ENCODE measurements at regions not wholly inside any gene's neighbourhood (a gene's known extent, or its start where the extent isn't known, plus 50 kb on each side); places are given as distances from the start of the nearest gene placed in this dataset.

DNA sequence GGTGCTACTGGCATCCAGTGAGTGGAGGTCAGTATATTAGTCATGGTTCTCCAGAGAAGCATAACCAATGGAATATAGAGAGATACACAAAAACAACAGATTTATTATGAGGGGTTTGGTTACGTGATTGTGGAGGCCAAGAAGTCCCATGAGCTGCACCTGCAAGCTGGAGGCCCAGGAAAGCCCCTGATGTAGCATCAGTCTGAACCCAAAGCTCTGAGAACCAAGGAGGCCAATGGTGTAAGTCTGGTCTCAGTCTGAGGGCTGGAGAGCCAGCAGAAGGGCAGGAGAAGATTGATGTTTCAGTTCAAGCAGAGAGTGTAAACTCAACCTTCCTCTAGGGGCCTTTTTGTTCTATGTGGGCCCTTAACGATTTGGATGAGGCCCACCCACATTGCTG, 144.1 kb downstream of the KLF13 start:
- no peak for TF ChIP-seq CTCF (IDR thresholded peaks at IDR 0.05; ENCODE audit: extremely low read depth, missing control alignments)

DNA sequence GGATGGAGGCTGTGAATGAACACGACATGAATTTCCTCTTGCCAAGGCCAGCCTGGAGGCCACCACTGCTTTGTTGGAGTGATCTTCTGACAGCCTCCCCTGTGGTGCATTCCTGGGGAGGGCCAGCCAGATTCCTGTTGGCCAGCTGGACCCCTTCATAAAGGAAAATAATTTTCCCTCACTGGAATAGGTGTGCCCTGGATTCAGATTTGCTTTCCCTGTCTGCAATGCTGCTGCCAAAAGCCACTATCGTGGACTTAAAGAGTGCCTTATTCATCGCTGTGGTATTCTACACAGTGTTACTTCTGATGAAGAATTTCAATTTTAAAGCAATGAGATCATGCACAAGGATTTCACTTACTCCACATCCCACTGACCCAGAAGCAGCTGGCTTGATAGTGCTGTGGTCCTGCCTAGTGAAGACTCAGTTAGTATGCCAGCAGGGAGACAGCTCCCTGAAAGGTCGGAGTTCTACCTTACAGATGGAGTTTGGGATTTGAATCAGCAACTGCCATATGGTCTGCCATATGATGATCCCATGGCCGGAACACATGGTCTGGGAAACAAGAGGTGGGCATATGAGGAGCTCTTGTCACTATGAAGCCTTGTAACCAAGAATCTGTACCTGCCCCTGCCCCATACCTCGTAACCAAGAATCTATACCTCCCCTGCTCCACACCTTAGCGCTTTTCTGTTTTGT, 145.2 kb downstream of the KLF13 start:
- no peak for DNase-seq (ENCODE audit: low spot score)
- TF ChIP-seq CTCF (IDR thresholded peaks at IDR 0.05; ENCODE audit: extremely low read depth, missing control alignments) = no peak

More for the DNA sequence above, 144.1 kb downstream of the KLF13 start:
- no peak for DNase-seq (ENCODE audit: low spot score)

- DNase-seq (ENCODE audit: low spot score) = peak; percentile 86
- TF ChIP-seq CTCF (IDR thresholded peaks at IDR 0.05; ENCODE audit: extremely low read depth, missing control alignments) = no peak
Observed at GRCh38 chr15:31472636-31473384, 146.2 kb downstream of the KLF13 start.

DNA sequence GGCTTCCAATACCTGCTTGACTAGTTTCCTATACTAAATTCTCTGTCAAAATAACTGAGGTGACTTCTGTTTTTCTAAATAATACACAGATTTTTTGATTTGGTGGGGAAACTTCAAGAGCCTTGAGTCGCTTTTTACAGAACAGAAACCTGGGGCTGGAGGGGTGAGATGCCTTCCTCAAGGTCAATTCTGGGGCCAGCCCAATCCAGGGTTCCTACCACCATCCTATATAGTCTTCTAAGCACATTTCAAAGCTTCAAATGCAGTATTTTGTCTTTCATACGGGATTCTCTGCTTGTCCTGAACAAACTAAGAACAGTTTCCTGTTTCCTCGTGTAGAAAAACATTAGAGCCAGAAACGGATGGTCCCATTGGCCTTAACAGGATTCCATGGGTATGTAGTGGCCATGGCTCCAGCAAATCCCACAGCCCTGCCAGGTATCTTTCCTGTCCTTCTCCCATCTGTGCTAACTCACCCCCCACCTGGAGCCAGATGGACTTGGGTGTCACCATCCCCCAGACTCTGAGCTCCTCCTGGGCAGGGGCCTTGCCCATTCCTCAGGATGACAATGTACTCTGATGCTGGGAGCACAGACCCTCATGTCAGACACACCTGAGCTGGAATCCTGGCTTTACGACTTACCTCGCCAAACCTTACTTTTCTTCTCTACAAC, 146.9 kb downstream of the KLF13 start:
- no peak for DNase-seq (ENCODE audit: low spot score)

GRCh38 chr15:31474059-31474868, 147.6 kb downstream of the KLF13 start:
- DNase-seq (ENCODE audit: low spot score) = no peak
- TF ChIP-seq CTCF (IDR thresholded peaks at IDR 0.05; ENCODE audit: extremely low read depth, missing control alignments) = no peak

More for the DNA sequence above, 146.9 kb downstream of the KLF13 start:
- no peak for TF ChIP-seq CTCF (IDR thresholded peaks at IDR 0.05; ENCODE audit: extremely low read depth, missing control alignments)

DNA sequence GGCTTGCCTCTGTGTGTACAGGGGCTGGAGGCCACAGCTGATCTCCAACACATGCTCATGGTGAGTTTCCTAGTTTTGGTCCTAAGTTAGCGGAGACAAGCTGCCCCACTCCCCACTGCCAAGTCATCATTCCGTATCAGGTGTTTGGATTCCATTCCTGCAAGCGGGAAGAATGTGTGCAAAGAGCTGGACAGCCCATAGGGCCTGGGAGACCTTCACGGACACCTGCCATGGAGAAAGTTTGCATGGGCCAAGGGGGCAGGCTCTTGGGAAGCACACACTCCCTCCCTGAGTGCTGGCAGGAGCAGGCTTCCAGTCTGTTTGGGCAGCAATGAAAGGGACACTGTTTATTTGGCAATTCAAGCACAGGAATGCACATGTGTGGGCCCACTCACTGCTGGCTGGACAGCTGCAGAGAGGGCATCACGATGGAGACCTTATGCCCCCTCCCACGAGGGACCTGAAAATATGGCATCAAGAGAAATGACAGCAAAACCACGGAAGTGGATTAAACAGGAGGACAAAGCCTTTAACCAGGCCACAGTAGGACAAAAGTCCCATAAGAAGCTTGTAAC, 149.7 kb downstream of the KLF13 start:
- TF ChIP-seq CTCF (IDR thresholded peaks at IDR 0.05; ENCODE audit: extremely low read depth, missing control alignments) = no peak
- no peak for DNase-seq (ENCODE audit: low spot score)

Measured in GM20000 (cell line).